HepG2 (cell line): ENCODE measurements at regions not wholly inside any gene's neighbourhood (a gene's known extent, or its start where the extent isn't known, plus 50 kb on each side); places are given as distances from the start of the nearest gene placed in this dataset.

ENCODE experiments used
- ATAC-seq: fragments of 200-7000 bp; cut with Tn5 transposase; 3 replicates; pipeline ENCODE4 v1.9.1; 2020; ENCODE audit warnings: mild to moderate bottlenecking, moderate library complexity
- BruUV-seq: library from RNA; stranded (reverse); fragments of 400-500 nt; replicated peaks from 2 replicates; lab custom pipeline; 2021; lab: Mats Ljungman, UMichigan
- CTCF ChIA-PET: fragments of 300-600 bp; formaldehyde crosslinking; extraction: SDS; loops from one replicate; lab custom pipeline; 2021; ENCODE audit warnings: low total read pairs, inconsistent platforms, low intra/inter-chr PET ratio; lab: Yijun Ruan, JAX
- POLR2A ChIA-PET: fragments of 350-600 bp; sonication (Branson Sonifier 250); formaldehyde crosslinking; loops from one replicate; lab custom pipeline; 2020; ENCODE audit warnings: antibody characterized with exemption, inconsistent platforms; lab: Yijun Ruan, JAX
- DNase-seq: peaks from one replicate; pipeline ENCODE4 v3.0.0-alpha.2; 2015; ENCODE audit warnings: low spot score
- FAIRE-seq: peaks from 3 replicates; lab custom pipeline; 2011; peaks lifted over from hg19 to GRCh38; lab: Jason Lieb, UNC
- H2AFZ ChIP-seq: one replicate; pipeline ENCODE4 v1.6.1; 2011; ENCODE audit warnings: low read length, inconsistent platforms
- H3K27ac ChIP-seq: fragments of 300-600 bp; 3 replicates; pipeline ENCODE4 v1.8.0; 2011; ENCODE audit warnings: mixed run types, mild to moderate bottlenecking, mixed read lengths, low read length, inconsistent platforms; ENCODE audit not compliant: insufficient read depth; ENCODE audit errors: extremely low read length
- H3K27me3 ChIP-seq, 2 experiments: fragments of 200-600 bp in 1 of 2; 2 replicates in 1 of 2; 3 replicates in 1 of 2; pipeline versions ENCODE4 v1.6.0 to v1.8.0; 2011; ENCODE audit warnings: low read length in 2 of 2, mild to moderate bottlenecking in 2 of 2, moderate library complexity in 2 of 2, inconsistent platforms in 1 of 2; ENCODE audit not compliant: insufficient read depth in 2 of 2, control insufficient read depth in 1 of 2
- H3K36me3 ChIP-seq, 2 experiments: fragments of 200-600 bp in 1 of 2; replicated peaks in 1 of 2; 2 replicates in 1 of 2; 3 replicates in 1 of 2; pipeline versions ENCODE4 v1.5.1 to v1.8.0; 2011; ENCODE audit warnings: low read length in 2 of 2, inconsistent platforms in 1 of 2; ENCODE audit not compliant: insufficient read depth in 2 of 2, control insufficient read depth in 1 of 2
- H3K4me1 ChIP-seq: 2 replicates; pipeline ENCODE4 v1.5.1; 2012; ENCODE audit warnings: low read length, inconsistent platforms; ENCODE audit not compliant: insufficient read depth
- H3K4me2 ChIP-seq: 2 replicates; pipeline ENCODE4 v1.6.0; 2011; ENCODE audit warnings: low read depth, low read length, inconsistent platforms
- H3K4me3 ChIP-seq, 3 experiments: fragments of 200-600 bp in 1 of 3; sonication (generic), shearing (Covaris generic) in 1 of 3; replicated peaks in 1 of 3; 2 replicates each; pipeline ENCODE4 v1.5.1; 2011 to 2016; ENCODE audit warnings: low read length in 3 of 3, inconsistent platforms in 2 of 3, low read depth in 2 of 3, mild to moderate bottlenecking in 2 of 3, control low read depth in 1 of 3, mixed read lengths in 1 of 3; ENCODE audit not compliant: insufficient read depth in 1 of 3
- H3K79me2 ChIP-seq: one replicate; pipeline ENCODE4 v1.6.1; 2011; ENCODE audit warnings: low read length, inconsistent platforms; ENCODE audit not compliant: insufficient read depth
- H3K9ac ChIP-seq: 2 replicates; pipeline ENCODE4 v1.6.0; 2011; ENCODE audit warnings: mild to moderate bottlenecking, low read depth, low read length, inconsistent platforms; ENCODE audit not compliant: insufficient read depth
- H3K9me3 ChIP-seq: 2 replicates; pipeline ENCODE4 v1.5.1; 2012; ENCODE audit warnings: mild to moderate bottlenecking, low read length
- H4K20me1 ChIP-seq: 2 replicates; pipeline ENCODE4 v1.6.0; 2011; ENCODE audit warnings: inconsistent platforms, mild to moderate bottlenecking, low read length, moderate library complexity; ENCODE audit not compliant: insufficient read depth
- CBFB ChIP-seq: sonication (generic); formaldehyde crosslinking; IDR thresholded peaks from 2 replicates; pipeline ENCODE4 v1.4.0; 2020; ENCODE audit warnings: missing genetic modification reagents
- CREB1 ChIP-seq, 2 experiments: fragments of 450-650 bp in 1 of 2; IDR thresholded peaks; 2 replicates each; pipeline ENCODE4 v1.6.1; 2016 to 2017; ENCODE audit warnings: control low read depth in 1 of 2, mild to moderate bottlenecking in 1 of 2, missing compliant biosample characterization in 1 of 2, missing genetic modification characterization in 1 of 2
- HHEX ChIP-seq: IDR thresholded peaks from 2 replicates; pipeline ENCODE4 v1.6.1; 2016; ENCODE audit warnings: control low read depth
- HNF4A ChIP-seq: sonication (generic); formaldehyde crosslinking; IDR thresholded peaks from 2 replicates; pipeline ENCODE4 v1.4.0; 2020; ENCODE audit warnings: missing genetic modification reagents
- MAZ ChIP-seq, 2 experiments: sonication (generic) in 1 of 2; formaldehyde crosslinking in 1 of 2; IDR thresholded peaks; 2 replicates each; pipeline versions ENCODE4 v1.5.0 to v1.6.1; 2012 to 2020; ENCODE audit warnings: low read depth in 2 of 2, mild to moderate bottlenecking in 2 of 2, borderline replicate concordance in 1 of 2, improper control_type of control experiment in 1 of 2, low read length in 1 of 2, missing genetic modification reagents in 1 of 2, moderate library complexity in 1 of 2
- SAP130 ChIP-seq: IDR thresholded peaks from 2 replicates; pipeline ENCODE4 v1.6.1; 2016; ENCODE audit warnings: low read depth
- SMC3 ChIP-seq: IDR thresholded peaks from 2 replicates; pipeline ENCODE4 v1.6.1; 2011; ENCODE audit warnings: low read length, improper control_type of control experiment
- TCF7 ChIP-seq: sonication (generic); IDR thresholded peaks from 2 replicates; pipeline ENCODE4 v1.6.1; 2016; ENCODE audit warnings: antibody characterized with exemption, low read depth
- TEAD2 ChIP-seq: sonication (generic); formaldehyde crosslinking; IDR thresholded peaks from 2 replicates; pipeline ENCODE4 v1.9.0; 2021; ENCODE audit warnings: missing genetic modification reagents
- ZC3H4 ChIP-seq: sonication (generic); formaldehyde crosslinking; IDR thresholded peaks from 2 replicates; pipeline ENCODE4 v1.4.0; 2020; ENCODE audit warnings: missing genetic modification reagents, borderline replicate concordance
- ZFP1 ChIP-seq: IDR thresholded peaks from 2 replicates; pipeline ENCODE4 v1.6.1; 2016
- ZKSCAN5 ChIP-seq: sonication (generic); formaldehyde crosslinking; IDR thresholded peaks from 2 replicates; pipeline ENCODE4 v1.5.1; 2020; ENCODE audit warnings: mild to moderate bottlenecking, missing genetic modification reagents
- ZNF263 ChIP-seq: sonication (generic); formaldehyde crosslinking; IDR thresholded peaks from 2 replicates; pipeline ENCODE4 v1.4.0; 2020; ENCODE audit warnings: missing genetic modification reagents
- ZNF275 ChIP-seq: sonication (generic); formaldehyde crosslinking; IDR thresholded peaks from 2 replicates; pipeline ENCODE4 v1.8.0; 2022; ENCODE audit warnings: missing genetic modification reagents, mild to moderate bottlenecking, inconsistent platforms, borderline replicate concordance
- ZNF354B ChIP-seq: sonication (generic); formaldehyde crosslinking; IDR thresholded peaks from 2 replicates; pipeline ENCODE4 v1.8.0; 2022; ENCODE audit warnings: mild to moderate bottlenecking, missing genetic modification reagents
- ZNF512B ChIP-seq: sonication (generic); formaldehyde crosslinking; IDR thresholded peaks from 2 replicates; pipeline ENCODE4 v1.5.1; 2020; ENCODE audit warnings: missing genetic modification reagents, mild to moderate bottlenecking, borderline replicate concordance
- ZNF770 ChIP-seq: sonication (generic); formaldehyde crosslinking; IDR thresholded peaks from 2 replicates; pipeline ENCODE4 v1.5.0; 2020; ENCODE audit warnings: mild to moderate bottlenecking, missing genetic modification reagents
- ZNF839 ChIP-seq: sonication (generic); formaldehyde crosslinking; IDR thresholded peaks from 2 replicates; pipeline ENCODE4 v1.4.0; 2020; ENCODE audit warnings: missing genetic modification reagents, mild to moderate bottlenecking, borderline replicate concordance
- WGBS: methylation state at CpG from one replicate; pipeline ENCODE4 v1.1.6; 2017; ENCODE audit warnings: low lambda C conversion rate; 5-methylcytosine and 5-hydroxymethylcytosine counted together
- in situ Hi-C: cut with HindIII; loops from 2 replicates; pipeline ENCODE4 v1.10.0; 2017; ENCODE audit warnings: low pct_unique_long_range_greater_than_20kb; ENCODE audit not compliant: extremely low pct_ligation_motif_present
- intact Hi-C: fragments of 100-400 bp; cut with micrococcal nuclease; formaldehyde crosslinking; loops from one replicate; pipeline ENCODE4 v1.10.0; 2022; ENCODE audit not compliant: unreplicated experiment

GRCh38 chr16:72455743-72456659 is 284.0 kb upstream of the PMFBP1 start:
- Histone ChIP-seq H3K4me2 (peak overlapping the region; percentile 38), H3K36me3 (no peaks in the 10 kb centered on the region), H2AFZ (no peak overlapping the region), H3K4me3 (peak overlapping the region in 1 of 3 experiments; percentile 6; a peak in 1 of 6 replicates), H4K20me1 (no peaks in the 10 kb centered on the region), H3K27me3 (no peaks in the 10 kb centered on the region), H3K79me2 (no peaks in the 10 kb centered on the region), H3K4me1 (peaks cover 27% of the 10 kb centered on the region), H3K9me3 (peaks cover 18% of the 10 kb centered on the region), H3K9ac (peak overlapping the region; percentile 58), H3K27ac (peak overlapping the region; percentile 86)
- WGBS, result 55% methylated on average over 2 of the region's 2 CpGs
- TSS peak; percentile 50 for BruUV-seq
- intact Hi-C loops (no loop called here), in situ Hi-C loops (no loop called here)
- DNase-seq (peak; percentile 88), FAIRE-seq (peak; percentile 89), ATAC-seq (peak; percentile 94)
- ChIA-PET CTCF (no interaction called here), POLR2A (no interaction called here)
- TF ChIP-seq ZNF839 (CRISPR knock-in tag) (no peak), ZNF275 (CRISPR knock-in tag) (0 out of 2 replicates have a peak, but pooled peaks have one; percentile 43), CBFB (CRISPR knock-in tag) (no peak), ZNF354B (no peak), ZKSCAN5 (no peak), SMC3 (no peak), HHEX (CRISPR knock-in tag) (peak; percentile 4; the same call in 1 of the 2 replicates), MAZ (IDR thresholded peaks at IDR 0.05; ENCODE audit: borderline replicate concordance, low read depth, low read length) (no peak), MAZ (CRISPR knock-in tag; IDR thresholded peaks at IDR 0.05; ENCODE audit: low read depth) (peak; percentile 37; the same call in 1 of the 2 replicates), SAP130 (CRISPR knock-in tag) (peak; percentile 74), ZNF770 (CRISPR knock-in tag) (no peak), ZNF512B (CRISPR knock-in tag) (no peak), ZNF263 (CRISPR knock-in tag) (no peak), ZFP1 (peak; percentile 38; the same call in 1 of the 2 replicates), TCF7 (peak; percentile 57), CREB1 (IDR thresholded peaks at IDR 0.05) (peak; percentile 14; the same call in 1 of the 2 replicates), CREB1 (CRISPR knock-in tag; IDR thresholded peaks at IDR 0.05) (no peak; the same call in 1 of the 2 replicates), HNF4A (CRISPR knock-in tag) (peak; percentile 96), TEAD2 (no peak), ZC3H4 (CRISPR knock-in tag) (no peak)
